OCI-LY3 (cell line): ENCODE measurements at regions not wholly inside any gene's neighbourhood (a gene's known extent, or its start where the extent isn't known, plus 50 kb on each side); places are given as distances from the start of the nearest gene placed in this dataset.

Experiments
- EZH2phosphoT487 ChIP-seq: fragments of 200-600 bp; shearing (Covaris generic); IDR thresholded peaks from 2 replicates; pipeline ENCODE4 v1.6.1; 2018; ENCODE audit warnings: antibody characterized with exemption, mixed run types, low read depth
- TF ChIP-seq, protein P1 (sequence below): fragments of 200-600, 300-600 bp; sonication (generic); IDR thresholded peaks from 2 replicates; pipeline ENCODE4 v1.5.1; 2014; ENCODE audit warnings: antibody characterized with exemption, low read length, low read depth

DNA sequence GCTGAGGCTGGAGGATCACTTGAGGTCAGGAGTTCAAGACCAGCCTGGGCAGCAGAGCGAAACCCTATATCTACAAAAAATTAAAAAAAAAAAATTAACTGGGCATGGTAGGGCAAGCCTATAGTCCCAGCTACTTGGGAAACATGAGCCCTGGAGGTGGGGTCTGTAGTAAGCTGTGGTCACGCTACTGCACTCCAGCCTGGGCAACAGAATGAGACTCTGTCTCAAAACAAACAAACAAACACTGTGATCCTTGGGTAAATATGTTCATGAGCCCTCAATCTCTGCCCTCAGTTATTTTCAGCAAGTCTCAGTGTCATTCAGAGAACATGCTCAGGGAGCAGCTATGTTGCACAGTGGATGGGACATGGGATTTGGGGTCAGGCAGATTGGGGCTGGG, 76.2 kb downstream of the PTTG1 start:
- TF ChIP-seq, protein P1, sequence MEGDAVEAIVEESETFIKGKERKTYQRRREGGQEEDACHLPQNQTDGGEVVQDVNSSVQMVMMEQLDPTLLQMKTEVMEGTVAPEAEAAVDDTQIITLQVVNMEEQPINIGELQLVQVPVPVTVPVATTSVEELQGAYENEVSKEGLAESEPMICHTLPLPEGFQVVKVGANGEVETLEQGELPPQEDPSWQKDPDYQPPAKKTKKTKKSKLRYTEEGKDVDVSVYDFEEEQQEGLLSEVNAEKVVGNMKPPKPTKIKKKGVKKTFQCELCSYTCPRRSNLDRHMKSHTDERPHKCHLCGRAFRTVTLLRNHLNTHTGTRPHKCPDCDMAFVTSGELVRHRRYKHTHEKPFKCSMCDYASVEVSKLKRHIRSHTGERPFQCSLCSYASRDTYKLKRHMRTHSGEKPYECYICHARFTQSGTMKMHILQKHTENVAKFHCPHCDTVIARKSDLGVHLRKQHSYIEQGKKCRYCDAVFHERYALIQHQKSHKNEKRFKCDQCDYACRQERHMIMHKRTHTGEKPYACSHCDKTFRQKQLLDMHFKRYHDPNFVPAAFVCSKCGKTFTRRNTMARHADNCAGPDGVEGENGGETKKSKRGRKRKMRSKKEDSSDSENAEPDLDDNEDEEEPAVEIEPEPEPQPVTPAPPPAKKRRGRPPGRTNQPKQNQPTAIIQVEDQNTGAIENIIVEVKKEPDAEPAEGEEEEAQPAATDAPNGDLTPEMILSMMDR: no peak
- no peak for TF ChIP-seq EZH2phosphoT487
